HCT116 (cell line): ENCODE measurements at regions not wholly inside any gene's neighbourhood (a gene's known extent, or its start where the extent isn't known, plus 50 kb on each side); places are given as distances from the start of the nearest gene placed in this dataset.

Source experiments
- ATAC-seq: fragments of 200-7000 bp; cut with Tn5 transposase; 2 replicates; pipeline ENCODE4 v1.9.1; 2020; ENCODE audit warnings: mild to moderate bottlenecking, moderate library complexity
- BruUV-seq: library from RNA; stranded (reverse); fragments of 400-500 nt; replicated peaks from 2 replicates; lab custom pipeline; 2021; lab: Mats Ljungman, UMichigan
- CTCF ChIA-PET: fragments of 300-600 bp; sonication (Branson Sonifier 250); formaldehyde crosslinking; loops from one replicate; lab custom pipeline; 2021; ENCODE audit warnings: antibody characterized with exemption; lab: Charles Lee
- POLR2A ChIA-PET: fragments of 300-600, 350-600 bp; sonication (Branson Sonifier 250); formaldehyde crosslinking; loops from one replicate; lab custom pipeline; 2021; ENCODE audit warnings: antibody characterized with exemption; lab: Charles Lee
- RAD21 ChIA-PET, 2 experiments: fragments of 300-600 bp; sonication (Branson Sonifier 250); formaldehyde crosslinking; loops; one replicate each; lab custom pipeline; 2023; ENCODE audit warnings: low total read pairs in 2 of 2; ENCODE audit not compliant: uncharacterized antibody in 2 of 2, unreplicated experiment in 2 of 2, low non-redundant PET in 1 of 2; lab: Charles Lee
- DNase-seq: peaks from one replicate; pipeline ENCODE4 v3.0.0-alpha.2; 2010; ENCODE audit warnings: low read depth, low spot score
- H2AFZ ChIP-seq: fragments of 200-600 bp; shearing (Covaris generic), sonication (generic); 2 replicates; pipeline ENCODE4 v1.6.1; 2017; ENCODE audit warnings: low read depth, mixed run types, mixed read lengths, antibody characterized with exemption, low read length; ENCODE audit not compliant: poor library complexity, severe bottlenecking
- H3K27ac ChIP-seq: 2 replicates; pipeline ENCODE4 v1.5.1; 2012; ENCODE audit warnings: low read depth, low read length
- H3K27me3 ChIP-seq: fragments of 200-600 bp; sonication (generic); 2 replicates; pipeline ENCODE4 v1.6.1; 2016; ENCODE audit warnings: mixed run types, low read length, mixed read lengths; ENCODE audit not compliant: insufficient read depth
- H3K36me3 ChIP-seq, 2 experiments: fragments of 200-500 bp in 1 of 2; fragments of 200-600 bp in 1 of 2; sonication (Bioruptor generic) in 1 of 2; sonication (generic) in 1 of 2; 2 replicates each; pipeline versions ENCODE4 v1.5.1 to v1.6.1; 2014 to 2016; ENCODE audit warnings: low read length in 2 of 2, inconsistent platforms in 1 of 2, mixed read lengths in 1 of 2, mixed run types in 1 of 2; ENCODE audit not compliant: insufficient read depth in 2 of 2, control insufficient read depth in 1 of 2
- H3K4me1 ChIP-seq, 2 experiments: fragments of 200-600 bp in 1 of 2; sonication (generic) in 1 of 2; 2 replicates each; pipeline versions ENCODE4 v1.5.1 to v1.6.1; 2012 to 2017; ENCODE audit warnings: low read length in 2 of 2, inconsistent platforms in 1 of 2, mild to moderate bottlenecking in 1 of 2, mixed read lengths in 1 of 2, mixed run types in 1 of 2, moderate library complexity in 1 of 2; ENCODE audit not compliant: insufficient read depth in 2 of 2, control insufficient read depth in 1 of 2
- H3K4me2 ChIP-seq: fragments of 200-600 bp; sonication (generic); 2 replicates; pipeline ENCODE4 v1.6.1; 2017; ENCODE audit warnings: mixed run types, low read length, mixed read lengths
- H3K4me3 ChIP-seq, 2 experiments: fragments of 200-600 bp in 1 of 2; sonication (generic) in 1 of 2; replicated peaks in 1 of 2; 2 replicates each; pipeline ENCODE4 v1.5.1; 2011 to 2016; ENCODE audit warnings: low read length in 2 of 2, control low read depth in 1 of 2, low read depth in 1 of 2, mild to moderate bottlenecking in 1 of 2, mixed read lengths in 1 of 2, mixed run types in 1 of 2
- H3K79me2 ChIP-seq: fragments of 200-600 bp; sonication (generic); 2 replicates; pipeline ENCODE4 v1.6.1; 2017; ENCODE audit warnings: mild to moderate bottlenecking, mixed run types, low read length, moderate library complexity, mixed read lengths; ENCODE audit not compliant: insufficient read depth
- H3K9ac ChIP-seq: fragments of 200-600 bp; sonication (generic); 2 replicates; pipeline ENCODE4 v1.6.1; 2016; ENCODE audit warnings: low read length, mixed read lengths
- H3K9me2 ChIP-seq: fragments of 200-600 bp; sonication (generic), shearing (Covaris generic); 2 replicates; pipeline ENCODE4 v1.6.1; 2017; ENCODE audit warnings: mixed run types, mild to moderate bottlenecking, moderate library complexity; ENCODE audit not compliant: insufficient read depth
- H3K9me3 ChIP-seq, 2 experiments: fragments of 200-500 bp in 1 of 2; fragments of 200-600 bp in 1 of 2; sonication (Bioruptor generic) in 1 of 2; sonication (generic) in 1 of 2; 2 replicates each; pipeline ENCODE4 v1.6.1; 2014 to 2017; ENCODE audit warnings: low read length in 2 of 2, mixed read lengths in 2 of 2, inconsistent platforms in 1 of 2, low read depth in 1 of 2, mild to moderate bottlenecking in 1 of 2, mixed run types in 1 of 2, moderate library complexity in 1 of 2; ENCODE audit not compliant: control insufficient read depth in 1 of 2, insufficient read depth in 1 of 2
- H4K20me1 ChIP-seq: fragments of 200-600 bp; sonication (generic), shearing (Covaris generic); 2 replicates; pipeline ENCODE4 v1.6.1; 2017; ENCODE audit warnings: mixed run types, mild to moderate bottlenecking, moderate library complexity; ENCODE audit not compliant: insufficient read depth
- ATF3 ChIP-seq: IDR thresholded peaks from 2 replicates; pipeline ENCODE4 v1.6.1; 2012
- CBX3 ChIP-seq: IDR thresholded peaks from 2 replicates; pipeline ENCODE4 v1.6.1; 2012; ENCODE audit warnings: low read depth
- CTCF ChIP-seq, 3 experiments: fragments of 200-600 bp in 1 of 3; sonication (generic) in 1 of 3; IDR thresholded peaks in 2 of 3; conservative IDR thresholded peaks in 1 of 3; 2 replicates each; pipeline ENCODE4 v1.5.1; 2012 to 2017; ENCODE audit warnings: low read depth in 2 of 3, low read length in 2 of 3, antibody characterized with exemption in 1 of 3, borderline replicate concordance in 1 of 3, control low read depth in 1 of 3, mild to moderate bottlenecking in 1 of 3, mixed read lengths in 1 of 3, mixed run types in 1 of 3, moderate library complexity in 1 of 3; ENCODE audit not compliant: insufficient read depth in 1 of 3
- ELF1 ChIP-seq: IDR thresholded peaks from 2 replicates; pipeline ENCODE4 v1.6.1; 2012; ENCODE audit warnings: low read depth, borderline replicate concordance
- EZH2 ChIP-seq: fragments of 200-600 bp; sonication (generic); IDR thresholded peaks from 2 replicates; pipeline ENCODE4 v1.6.1; 2017; ENCODE audit warnings: antibody characterized with exemption, mixed run types
- EZH2phosphoT487 ChIP-seq: fragments of 200-600 bp; IDR thresholded peaks from 2 replicates; pipeline ENCODE4 v1.6.1; 2018; ENCODE audit warnings: antibody characterized with exemption, borderline replicate concordance
- FOSL1 ChIP-seq: IDR thresholded peaks from 2 replicates; pipeline ENCODE4 v1.6.1; 2012; ENCODE audit warnings: low read depth
- JUND ChIP-seq: IDR thresholded peaks from 2 replicates; pipeline ENCODE4 v1.6.1; 2012
- SIN3A ChIP-seq: IDR thresholded peaks from 2 replicates; pipeline ENCODE4 v1.6.1; 2012; ENCODE audit warnings: low read depth
- ZNF274 ChIP-seq: fragments of 200-500 bp; sonication (Bioruptor generic); IDR thresholded peaks from 2 replicates; pipeline ENCODE4 v1.6.1; 2014; ENCODE audit warnings: mild to moderate bottlenecking, low read depth, low read length, inconsistent platforms
- intact Hi-C: fragments of 100-400 bp; cut with micrococcal nuclease; formaldehyde crosslinking; loops from 2 replicates; pipeline ENCODE4 v1.10.0; 2022
- TF ChIP-seq, protein P1 (sequence below): IDR thresholded peaks from 2 replicates; pipeline ENCODE4 v1.6.1; 2012; ENCODE audit warnings: low read depth

- H3K4me3 ChIP-seq = no peak overlapping the region
- POLR2A ChIA-PET = no interaction called here
- no peak overlapping the region for H3K9ac ChIP-seq
- no peak for ATAC-seq
- peaks cover 20% of the 10 kb centered on the region for H3K27me3 ChIP-seq
- no peaks in the 10 kb centered on the region for H4K20me1 ChIP-seq
- H3K79me2 ChIP-seq = no peaks in the 10 kb centered on the region
- H3K4me2 ChIP-seq = no peak overlapping the region
- RAD21 ChIA-PET = no interaction called here
- no peaks in the 10 kb centered on the region for H3K9me2 ChIP-seq
- DNase-seq = no peak
- intact Hi-C loops = no loop called here
- no peaks in the 10 kb centered on the region for H3K9me3 ChIP-seq
- no peaks in the 10 kb centered on the region for H3K4me1 ChIP-seq
- CTCF ChIA-PET = no interaction called here
- H2AFZ ChIP-seq = no peak overlapping the region
- no TSS peak for BruUV-seq
- no peaks in the 10 kb centered on the region for H3K36me3 ChIP-seq
- H3K27ac ChIP-seq = no peak overlapping the region
- TF ChIP-seq CBX3 (no peak), EZH2 (no peak), JUND (no peak), EZH2phosphoT487 (no peak), SIN3A (no peak), ELF1 (no peak), CTCF (IDR thresholded peaks at IDR 0.05 in 2 of 3, conservative IDR thresholded peaks at IDR 0.05 in 1 of 3; ENCODE audit: borderline replicate concordance in 1 of 3, insufficient read depth in 1 of 3, low read depth in 2 of 3, low read length in 2 of 3) (no peak), ATF3 (no peak), ZNF274 (no peak), FOSL1 (no peak)
- TF ChIP-seq, protein P1, sequence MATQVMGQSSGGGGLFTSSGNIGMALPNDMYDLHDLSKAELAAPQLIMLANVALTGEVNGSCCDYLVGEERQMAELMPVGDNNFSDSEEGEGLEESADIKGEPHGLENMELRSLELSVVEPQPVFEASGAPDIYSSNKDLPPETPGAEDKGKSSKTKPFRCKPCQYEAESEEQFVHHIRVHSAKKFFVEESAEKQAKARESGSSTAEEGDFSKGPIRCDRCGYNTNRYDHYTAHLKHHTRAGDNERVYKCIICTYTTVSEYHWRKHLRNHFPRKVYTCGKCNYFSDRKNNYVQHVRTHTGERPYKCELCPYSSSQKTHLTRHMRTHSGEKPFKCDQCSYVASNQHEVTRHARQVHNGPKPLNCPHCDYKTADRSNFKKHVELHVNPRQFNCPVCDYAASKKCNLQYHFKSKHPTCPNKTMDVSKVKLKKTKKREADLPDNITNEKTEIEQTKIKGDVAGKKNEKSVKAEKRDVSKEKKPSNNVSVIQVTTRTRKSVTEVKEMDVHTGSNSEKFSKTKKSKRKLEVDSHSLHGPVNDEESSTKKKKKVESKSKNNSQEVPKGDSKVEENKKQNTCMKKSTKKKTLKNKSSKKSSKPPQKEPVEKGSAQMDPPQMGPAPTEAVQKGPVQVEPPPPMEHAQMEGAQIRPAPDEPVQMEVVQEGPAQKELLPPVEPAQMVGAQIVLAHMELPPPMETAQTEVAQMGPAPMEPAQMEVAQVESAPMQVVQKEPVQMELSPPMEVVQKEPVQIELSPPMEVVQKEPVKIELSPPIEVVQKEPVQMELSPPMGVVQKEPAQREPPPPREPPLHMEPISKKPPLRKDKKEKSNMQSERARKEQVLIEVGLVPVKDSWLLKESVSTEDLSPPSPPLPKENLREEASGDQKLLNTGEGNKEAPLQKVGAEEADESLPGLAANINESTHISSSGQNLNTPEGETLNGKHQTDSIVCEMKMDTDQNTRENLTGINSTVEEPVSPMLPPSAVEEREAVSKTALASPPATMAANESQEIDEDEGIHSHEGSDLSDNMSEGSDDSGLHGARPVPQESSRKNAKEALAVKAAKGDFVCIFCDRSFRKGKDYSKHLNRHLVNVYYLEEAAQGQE = no peak
Observed at GRCh38 chr16:56073508-56073907, 117.8 kb upstream of the GNAO1 start.
